HG03045 (cell line): ENCODE measurements at regions not wholly inside any gene's neighbourhood (a gene's known extent, or its start where the extent isn't known, plus 50 kb on each side); places are given as distances from the start of the nearest gene placed in this dataset.
"Not testable (repeated sequence)": the region's sequence is repeated elsewhere in the genome, so short reads cannot be mapped to it uniquely, and the experiment has no call there.

ENCODE experiments used
- ATAC-seq: cut with Tn5 transposase; IDR thresholded peaks from one replicate; pipeline ENCODE4 v1.9.1; 2021; ENCODE audit warnings: mild to moderate bottlenecking, moderate library complexity; ENCODE audit not compliant: unreplicated experiment

DNA sequence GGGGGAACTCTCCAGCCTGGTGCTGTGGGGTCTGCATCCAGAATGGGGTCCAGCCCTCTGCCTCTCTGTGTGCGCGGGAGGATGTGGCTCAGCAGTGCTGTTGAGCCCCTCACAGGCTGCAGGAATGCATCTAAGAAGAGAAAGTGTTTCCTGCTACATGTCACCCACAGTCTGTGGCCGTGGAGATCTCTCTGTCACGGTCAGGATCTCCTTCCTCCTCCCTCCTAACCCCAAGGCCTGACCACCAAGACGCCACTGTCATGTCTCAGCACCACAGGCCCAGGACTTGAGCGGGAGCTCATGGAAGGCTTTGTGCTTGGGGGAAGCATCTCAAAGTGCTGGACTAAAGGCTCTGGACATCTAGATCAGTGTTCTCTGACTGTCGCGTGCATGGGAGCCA is 90.1 kb downstream of the SREK1 start:
- no peak for ATAC-seq

DNA sequence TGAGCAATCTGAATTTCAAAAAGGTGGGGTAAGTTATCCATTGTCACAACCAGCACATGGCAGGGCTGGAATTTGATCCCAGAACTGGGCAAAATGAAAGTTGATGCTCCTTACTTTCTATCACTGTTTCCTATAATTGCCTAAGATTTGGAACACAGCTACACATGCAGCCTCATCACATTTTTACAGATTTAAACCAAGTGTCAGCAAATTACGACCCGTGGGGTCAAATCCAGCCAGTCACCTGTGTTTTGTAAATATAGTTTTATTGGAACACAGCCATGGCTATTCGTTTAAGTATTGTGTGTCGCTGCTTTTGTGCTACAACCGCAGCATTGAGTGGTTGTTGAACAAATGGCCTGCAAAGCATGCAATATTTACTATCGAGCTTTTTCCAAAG is 94.3 kb downstream of the SREK1 start:
- no peak for ATAC-seq

GRCh38 chr5:66239034-66239433 is 94.9 kb downstream of the SREK1 start:
- ATAC-seq: no peak

- ATAC-seq: no peak
Observed at GRCh38 chr5:66241136-66241825, 97.2 kb downstream of the SREK1 start.

GRCh38 chr5:66242050-66242715 is 98.1 kb downstream of the SREK1 start:
- no peak for ATAC-seq

DNA sequence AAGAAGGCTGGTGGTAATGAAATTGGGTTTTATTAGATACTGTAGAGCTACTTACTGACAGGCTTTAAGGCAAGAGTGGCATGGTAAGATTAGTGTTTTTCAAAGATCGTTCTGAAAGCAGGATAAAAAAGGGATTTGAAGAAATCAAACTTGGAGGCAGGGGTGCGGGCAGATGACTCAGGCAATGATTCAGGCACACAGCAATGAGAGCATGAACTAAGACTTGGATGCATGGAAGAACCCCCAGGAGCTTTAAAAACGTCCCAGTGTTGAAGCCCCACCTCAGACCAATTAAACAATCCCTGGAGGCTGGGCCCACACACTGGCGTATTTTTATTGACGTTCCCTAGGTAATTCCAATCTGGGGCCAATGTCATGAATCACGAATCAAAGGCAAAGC is 102.5 kb downstream of the SREK1 start:
- ATAC-seq: no peak

- no peak for ATAC-seq
Observed at GRCh38 chr5:66247176-66247960, 103.3 kb downstream of the SREK1 start.

- no peak for ATAC-seq
Observed at GRCh38 chr5:66248874-66249273, 104.8 kb downstream of the SREK1 start.

- ATAC-seq: no peak
Observed at GRCh38 chr5:66249920-66250319, 105.8 kb downstream of the SREK1 start.

GRCh38 chr5:66252849-66253248 is 108.7 kb downstream of the SREK1 start:
- no peak for ATAC-seq

DNA sequence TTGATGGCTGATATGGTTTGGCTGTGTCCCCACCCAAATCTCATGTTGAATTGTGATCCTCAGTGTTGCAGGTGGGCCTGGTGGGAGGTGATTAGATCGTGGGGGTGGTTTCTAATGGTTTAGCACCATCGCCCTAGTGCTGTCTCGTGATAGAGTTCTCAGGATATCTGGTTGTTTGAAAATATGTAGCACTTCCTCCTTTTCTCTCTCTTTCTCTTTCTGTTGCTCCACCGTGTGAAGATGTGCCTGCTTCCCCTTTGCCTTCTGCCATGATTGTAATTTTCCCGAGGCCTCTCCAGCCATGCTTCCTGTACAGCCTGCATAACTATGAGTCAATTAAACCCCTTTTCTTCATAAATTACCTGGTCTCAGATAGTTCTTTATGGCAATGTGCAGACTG is 111.6 kb downstream of the SREK1 start:
- no peak for ATAC-seq

GRCh38 chr5:66273121-66273520 is 129.0 kb downstream of the SREK1 start:
- no peak for ATAC-seq

GRCh38 chr5:66276986-66277385 is 132.9 kb downstream of the SREK1 start:
- no peak for ATAC-seq

- no peak for ATAC-seq
Observed at GRCh38 chr5:66277981-66278380, 133.9 kb downstream of the SREK1 start.

DNA sequence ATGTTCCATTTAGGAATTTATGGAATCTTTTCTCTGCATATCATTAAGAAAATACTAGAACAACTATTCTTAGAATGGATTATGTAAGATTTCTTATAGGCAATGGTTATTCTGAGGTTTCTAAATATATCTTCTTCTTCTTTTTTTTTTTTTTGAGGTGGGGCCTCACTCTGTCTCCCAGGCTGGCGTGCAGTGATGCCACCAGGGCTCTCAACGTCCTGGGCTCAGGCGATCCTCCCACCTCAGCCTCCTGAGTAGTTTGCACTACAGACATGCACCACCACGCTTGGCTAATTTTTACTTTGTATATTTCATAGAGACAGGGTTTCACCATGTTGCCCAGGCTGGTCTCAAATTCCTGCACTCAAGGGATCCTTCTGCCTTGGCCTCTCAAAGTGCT is 137.2 kb downstream of the SREK1 start:
- ATAC-seq: no peak

GRCh38 chr5:66284588-66285342 is 140.7 kb downstream of the SREK1 start:
- ATAC-seq: no peak

- ATAC-seq: no peak
Observed at GRCh38 chr5:66285343-66285922, 141.3 kb downstream of the SREK1 start.

- no peak for ATAC-seq
Observed at GRCh38 chr5:66291771-66292170, 147.7 kb downstream of the SREK1 start.

DNA sequence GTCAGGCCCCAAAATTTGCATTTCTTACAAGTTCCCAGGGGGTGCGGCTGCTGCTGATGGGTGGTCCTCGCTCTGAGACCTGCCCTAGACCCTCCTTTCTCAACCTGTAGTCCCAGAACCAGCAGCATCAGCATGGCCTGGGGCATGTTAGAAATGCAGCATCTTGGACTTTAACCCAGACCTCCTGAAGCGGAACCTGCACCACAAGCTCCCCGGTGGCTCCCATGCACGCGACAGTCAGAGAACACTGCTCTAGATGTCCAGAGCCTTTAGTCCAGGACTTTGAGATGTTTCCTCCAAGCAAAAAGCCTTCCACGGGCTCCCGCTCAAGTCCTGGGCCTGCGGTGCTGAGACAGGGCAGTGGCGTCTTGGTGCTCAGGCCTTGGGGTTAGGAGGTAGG is 149.8 kb downstream of the SREK1 start:
- not testable (repeated sequence) for ATAC-seq

DNA sequence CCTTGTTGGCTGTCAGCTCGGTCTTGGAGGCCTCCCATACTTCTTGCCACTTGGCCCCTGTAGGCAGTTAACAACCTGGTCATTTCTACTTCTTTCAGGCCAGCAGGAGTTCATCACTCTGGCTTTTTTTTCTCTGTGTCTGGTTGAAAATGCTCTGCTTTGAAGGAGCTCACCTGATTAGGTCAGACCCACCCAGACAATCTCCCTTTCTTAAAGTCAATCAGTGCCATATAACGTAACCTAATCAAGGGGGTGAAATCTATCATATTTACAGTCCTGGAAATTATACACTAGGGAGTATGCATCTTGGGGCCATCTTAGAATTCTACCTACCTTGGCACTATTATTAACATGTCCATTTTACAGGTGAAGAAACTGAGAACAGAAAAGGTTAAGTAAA is 155.4 kb downstream of the SREK1 start:
- ATAC-seq: no peak

GRCh38 chr5:66302344-66302743 is 158.2 kb downstream of the SREK1 start:
- no peak for ATAC-seq
